Gastrocnemius medialis (tissue), 4 donors: ENCODE measurements at regions not wholly inside any gene's neighbourhood (a gene's known extent, or its start where the extent isn't known, plus 50 kb on each side); places are given as distances from the start of the nearest gene placed in this dataset.

Experiments used
- ATAC-seq, 2 donors: fragments of 150-250 bp; one replicate each; pipeline ENCODE4 v1.9.1; 2016
- DNase-seq, 2 donors: peaks; one replicate each; pipeline ENCODE4 v3.0.0-alpha.2; 2019
- H3K27ac ChIP-seq, 4 donors: fragments of 200-600 bp; sonication (generic); 1 replicate in 1 of 4; 2 replicates in 3 of 4; pipeline ENCODE4 v1.5.1; 2016 to 2018; ENCODE audit warnings: mild to moderate bottlenecking in 2 of 4, moderate library complexity in 1 of 4
- H3K27me3 ChIP-seq, 3 donors: fragments of 200-600 bp; sonication (generic) in 2 of 3; 1 replicate in 1 of 3; 2 replicates in 2 of 3; pipeline versions ENCODE4 v1.5.1 to v1.6.0; 2016 to 2019; ENCODE audit warnings: mild to moderate bottlenecking in 1 of 3, moderate library complexity in 1 of 3
- H3K36me3 ChIP-seq, 2 donors: fragments of 200-600 bp; sonication (generic) in 1 of 2; one replicate each; pipeline ENCODE4 v1.5.1; 2017 to 2018
- H3K4me1 ChIP-seq, 2 donors: fragments of 200-600 bp; sonication (generic) in 1 of 2; one replicate each; pipeline ENCODE4 v1.5.1; 2016 to 2017; ENCODE audit warnings: mild to moderate bottlenecking in 2 of 2
- H3K4me3 ChIP-seq, 4 donors: fragments of 200-600 bp; sonication (generic) in 3 of 4; 1 replicate in 1 of 4; 2 replicates in 3 of 4; pipeline ENCODE4 v1.5.1; 2016 to 2019; ENCODE audit warnings: mild to moderate bottlenecking in 2 of 4
- H3K9me3 ChIP-seq, 3 donors: fragments of 200-600 bp; sonication (generic) in 2 of 3; 1 replicate in 1 of 3; 2 replicates in 2 of 3; pipeline ENCODE4 v1.5.1; 2016 to 2019
- POLR2A ChIP-seq, 2 donors: fragments of 450-650 bp; IDR thresholded peaks; one replicate each; pipeline ENCODE4 v1.6.1; 2017; ENCODE audit warnings: antibody characterized with exemption in 2 of 2, mild to moderate bottlenecking in 2 of 2, moderate library complexity in 2 of 2
- in situ Hi-C, 4 donors: fragments of 200-750 bp; cut with MboI; loops; one replicate each; pipeline versions ENCODE4 v1.15.0 to v1.8.0; 2017; ENCODE audit warnings: low sequenced_read_pairs in 4 of 4
- intact Hi-C: fragments of 100-400 bp; cut with DNase I; formaldehyde crosslinking; loops from one replicate; pipeline ENCODE4 v1.15.1; 2023; ENCODE audit warnings: low total_unique reads
- TF ChIP-seq, protein P1 (sequence below), 5 experiments: fragments of 450-650 bp in 3 of 5; fragments of 200-600 bp in 2 of 5; sonication (generic) in 2 of 5; IDR thresholded peaks in 4 of 5; conservative IDR thresholded peaks in 1 of 5; 1 replicate in 4 of 5; 2 replicates in 1 of 5; pipeline ENCODE4 v1.5.1; 2016 to 2019; ENCODE audit warnings: antibody characterized with exemption in 5 of 5, mild to moderate bottlenecking in 3 of 5, moderate library complexity in 3 of 5

DNA sequence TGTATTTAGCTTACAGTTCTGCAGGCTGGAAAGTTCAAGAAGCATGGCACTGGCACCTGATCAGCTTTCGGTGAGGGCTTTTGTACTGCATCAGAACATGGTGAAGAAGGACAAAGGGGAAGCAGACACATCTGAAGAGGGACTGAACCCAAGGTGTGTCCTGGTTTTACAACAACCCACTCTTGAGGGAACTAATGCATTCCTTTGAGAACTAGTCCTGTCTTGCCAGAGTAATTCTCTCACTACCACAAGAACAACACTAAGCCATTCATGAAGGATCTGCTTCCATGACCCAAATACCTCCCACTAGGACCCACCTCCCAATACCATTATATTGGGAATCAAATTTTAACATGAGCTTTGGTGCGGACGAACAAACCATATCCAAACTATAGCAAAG lies 93.6 kb downstream of the RFC3 start:
- intact Hi-C loops, result no loop called here
- no peaks in the 10 kb centered on the region for H3K4me1 ChIP-seq
- ATAC-seq, result no peak
- no peak overlapping the region for H3K4me3 ChIP-seq
- TF ChIP-seq, protein P1, sequence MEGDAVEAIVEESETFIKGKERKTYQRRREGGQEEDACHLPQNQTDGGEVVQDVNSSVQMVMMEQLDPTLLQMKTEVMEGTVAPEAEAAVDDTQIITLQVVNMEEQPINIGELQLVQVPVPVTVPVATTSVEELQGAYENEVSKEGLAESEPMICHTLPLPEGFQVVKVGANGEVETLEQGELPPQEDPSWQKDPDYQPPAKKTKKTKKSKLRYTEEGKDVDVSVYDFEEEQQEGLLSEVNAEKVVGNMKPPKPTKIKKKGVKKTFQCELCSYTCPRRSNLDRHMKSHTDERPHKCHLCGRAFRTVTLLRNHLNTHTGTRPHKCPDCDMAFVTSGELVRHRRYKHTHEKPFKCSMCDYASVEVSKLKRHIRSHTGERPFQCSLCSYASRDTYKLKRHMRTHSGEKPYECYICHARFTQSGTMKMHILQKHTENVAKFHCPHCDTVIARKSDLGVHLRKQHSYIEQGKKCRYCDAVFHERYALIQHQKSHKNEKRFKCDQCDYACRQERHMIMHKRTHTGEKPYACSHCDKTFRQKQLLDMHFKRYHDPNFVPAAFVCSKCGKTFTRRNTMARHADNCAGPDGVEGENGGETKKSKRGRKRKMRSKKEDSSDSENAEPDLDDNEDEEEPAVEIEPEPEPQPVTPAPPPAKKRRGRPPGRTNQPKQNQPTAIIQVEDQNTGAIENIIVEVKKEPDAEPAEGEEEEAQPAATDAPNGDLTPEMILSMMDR (IDR thresholded peaks at IDR 0.05 in 4 of 5, conservative IDR thresholded peaks at IDR 0.05 in 1 of 5), result no peak
- no peak for TF ChIP-seq POLR2A (IDR thresholded peaks at IDR 0.05)
- no peak for DNase-seq
- H3K9me3 ChIP-seq, result no peaks in the 10 kb centered on the region
- no peak overlapping the region for H3K27ac ChIP-seq
- no peaks in the 10 kb centered on the region for H3K27me3 ChIP-seq
- no peaks in the 10 kb centered on the region for H3K36me3 ChIP-seq
- in situ Hi-C loops, result no loop called here

DNA sequence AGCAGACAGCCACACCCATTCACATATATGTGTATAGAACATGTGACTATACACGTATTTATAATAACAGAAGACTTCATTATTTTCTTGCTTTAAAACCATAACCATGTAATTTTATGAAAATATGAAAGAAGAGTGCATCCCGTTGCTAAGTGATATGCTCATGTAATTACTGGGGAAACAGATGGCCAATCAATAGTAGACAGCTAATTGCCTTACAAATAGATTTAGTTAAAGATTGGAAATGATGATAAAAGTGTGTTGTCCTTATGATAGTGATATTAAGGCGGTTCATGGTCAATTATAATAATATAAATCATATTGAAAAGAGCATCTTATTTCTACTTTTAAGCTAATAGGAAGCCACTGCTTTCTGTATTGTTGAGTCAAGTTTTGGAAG lies 95.9 kb downstream of the RFC3 start:
- ATAC-seq (no peak), DNase-seq (no peak)

DNA sequence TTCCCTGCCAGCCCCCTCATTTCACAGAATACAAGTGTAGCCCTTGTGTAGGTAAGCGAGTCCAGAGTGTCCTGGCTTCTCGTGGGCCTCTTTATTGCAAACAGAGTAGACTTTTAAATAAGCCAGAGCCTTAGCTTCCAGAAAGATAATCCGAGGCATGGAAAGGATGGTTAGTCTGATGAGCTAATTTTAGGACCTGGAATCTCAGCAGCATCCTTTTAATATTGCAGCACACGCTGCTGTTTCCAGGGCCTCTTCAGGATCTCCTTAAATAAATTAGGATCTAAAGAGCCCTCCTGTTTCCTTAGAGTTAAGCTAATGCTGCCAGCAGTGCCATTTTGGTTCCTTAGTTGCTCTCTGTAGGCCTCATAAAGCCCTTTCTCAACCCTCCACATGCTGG lies 99.2 kb downstream of the RFC3 start:
- in situ Hi-C loops, result no loop called here

More for the DNA sequence above, 95.9 kb downstream of the RFC3 start:
- Histone ChIP-seq H3K4me1 (peaks cover 0 to 2% of the 10 kb centered on the region in 2 donors), H3K36me3 (no peaks in the 10 kb centered on the region), H3K27ac (no peak overlapping the region), H3K27me3 (no peaks in the 10 kb centered on the region), H3K9me3 (no peaks in the 10 kb centered on the region), H3K4me3 (no peak overlapping the region)
- no peak for TF ChIP-seq POLR2A (IDR thresholded peaks at IDR 0.05)
- TF ChIP-seq, protein P1 (IDR thresholded peaks at IDR 0.05 in 4 of 5, conservative IDR thresholded peaks at IDR 0.05 in 1 of 5), result no peak
- in situ Hi-C loops, result no loop called here
- intact Hi-C loops, result no loop called here

DNA sequence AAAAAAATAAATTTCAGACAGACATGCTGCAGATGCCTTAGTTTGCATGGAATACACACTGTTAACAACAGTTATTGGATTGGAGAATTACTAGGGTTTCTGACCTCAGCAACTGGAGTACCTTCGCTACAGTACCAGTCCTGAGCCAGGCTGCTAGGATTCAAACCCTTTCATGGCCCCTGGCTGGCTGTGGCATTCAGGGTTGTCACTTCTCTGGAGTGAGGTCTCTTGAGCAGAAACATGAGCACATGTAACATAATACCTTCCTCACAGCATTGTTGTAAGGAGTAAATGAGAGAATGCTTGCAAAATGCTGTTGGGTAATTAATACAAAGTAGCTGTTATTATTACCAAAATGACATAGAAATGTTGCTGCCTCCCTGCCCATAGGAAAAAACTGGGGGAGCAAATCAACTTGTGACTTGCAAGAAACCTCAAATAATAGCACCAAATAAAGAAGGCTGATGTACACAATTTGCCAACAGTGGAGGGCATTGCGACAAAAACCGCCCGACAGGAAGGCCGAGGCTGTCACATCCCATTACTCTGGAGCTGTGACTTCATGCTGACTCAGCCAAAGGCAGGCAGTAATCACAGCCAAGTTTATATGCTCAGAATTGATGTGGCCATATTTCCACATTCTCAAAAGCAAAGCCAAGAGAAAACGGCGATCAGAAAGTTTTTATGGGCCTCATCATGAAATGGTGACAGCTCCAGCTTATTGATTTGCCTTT lies 100.4 kb downstream of the RFC3 start:
- no peak for ATAC-seq

More for the DNA sequence above, 99.2 kb downstream of the RFC3 start:
- Histone ChIP-seq H3K36me3 (no peaks in the 10 kb centered on the region), H3K27ac (no peak overlapping the region), H3K4me3 (no peak overlapping the region), H3K4me1 (peaks cover 0 to 2% of the 10 kb centered on the region in 2 donors), H3K9me3 (no peaks in the 10 kb centered on the region), H3K27me3 (no peaks in the 10 kb centered on the region)
- TF ChIP-seq, protein P1 (IDR thresholded peaks at IDR 0.05 in 4 of 5, conservative IDR thresholded peaks at IDR 0.05 in 1 of 5), result no peak
- TF ChIP-seq POLR2A (IDR thresholded peaks at IDR 0.05), result no peak
- ATAC-seq, result no peak
- intact Hi-C loops, result no loop called here
- DNase-seq, result no peak

More for the DNA sequence above, 100.4 kb downstream of the RFC3 start:
- Histone ChIP-seq H3K27me3 (no peaks in the 10 kb centered on the region), H3K27ac (no peak overlapping the region), H3K36me3 (no peaks in the 10 kb centered on the region), H3K4me3 (no peak overlapping the region), H3K9me3 (no peaks in the 10 kb centered on the region), H3K4me1 (peaks cover 0 to 2% of the 10 kb centered on the region in 2 donors)
- no peak for DNase-seq
- TF ChIP-seq, protein P1 (IDR thresholded peaks at IDR 0.05 in 4 of 5, conservative IDR thresholded peaks at IDR 0.05 in 1 of 5), result no peak
- TF ChIP-seq POLR2A (IDR thresholded peaks at IDR 0.05), result no peak
- intact Hi-C loops, result no loop called here
- in situ Hi-C loops, result no loop called here
